Activated effector memory CD4-positive, alpha-beta T cell treated with Interleukin-2 at 50 U/mL for 16 hours (primary cell): ENCODE measurements at regions not wholly inside any gene's neighbourhood (a gene's known extent, or its start where the extent isn't known, plus 50 kb on each side); places are given as distances from the start of the nearest gene placed in this dataset.

ENCODE experiments used
- DNase-seq: peaks from one replicate; pipeline ENCODE4 v3.0.0-alpha.2; 2020

DNA sequence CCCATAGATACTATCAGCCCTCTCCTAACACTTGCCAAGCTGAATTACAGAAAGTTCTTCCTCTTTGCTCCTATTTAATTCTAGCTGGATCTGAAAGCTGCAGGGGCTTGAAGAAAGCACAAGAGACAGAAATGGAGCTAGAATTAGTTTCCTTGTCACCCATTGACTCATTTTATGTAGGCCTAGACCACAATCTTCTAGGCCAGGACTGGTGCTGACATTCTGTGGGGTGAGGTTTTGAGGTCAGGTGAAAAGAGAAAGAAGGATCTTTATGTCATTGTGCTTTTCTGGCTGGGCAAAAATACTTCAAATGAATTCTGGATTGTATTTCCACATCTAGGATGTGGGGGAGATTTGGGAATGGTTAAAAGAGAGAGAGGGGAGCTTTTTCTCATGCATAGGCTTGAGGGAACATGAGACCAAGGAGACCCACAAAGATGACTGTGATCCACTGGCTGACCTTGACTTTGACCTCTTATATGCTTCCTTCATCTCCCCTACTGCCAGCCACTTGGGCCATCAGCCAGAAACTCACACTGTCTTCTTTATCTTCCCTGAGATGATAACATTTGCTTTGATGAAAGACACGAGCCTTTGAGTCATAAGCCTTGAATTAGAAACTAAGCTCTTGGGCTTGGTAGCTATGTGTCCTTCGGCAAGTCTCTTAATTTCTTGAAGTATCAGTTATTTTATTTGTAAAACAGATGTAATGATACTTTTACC, 274.9 kb upstream of the CADM1 start:
- no peak for DNase-seq

DNA sequence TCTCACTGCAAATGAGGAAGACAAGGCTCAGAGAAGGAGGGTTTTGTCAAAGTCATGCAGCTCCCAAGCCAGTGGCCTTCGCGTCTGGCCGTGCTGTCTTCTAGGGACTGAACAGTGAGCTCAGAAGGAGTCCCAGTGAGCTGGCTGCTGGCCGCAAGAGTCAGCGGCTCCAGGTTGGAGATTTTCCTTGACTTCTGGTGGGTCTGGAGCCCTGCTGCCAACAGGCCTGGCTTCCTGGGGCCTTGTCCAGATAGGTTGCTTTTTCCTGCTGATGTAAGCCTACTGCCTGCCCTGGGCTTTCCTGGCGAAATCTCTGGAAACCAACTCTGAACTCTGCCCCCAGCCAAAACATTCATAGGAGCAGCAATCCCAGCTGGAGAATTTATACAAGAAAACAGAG, 272.7 kb upstream of the CADM1 start:
- DNase-seq = no peak

DNA sequence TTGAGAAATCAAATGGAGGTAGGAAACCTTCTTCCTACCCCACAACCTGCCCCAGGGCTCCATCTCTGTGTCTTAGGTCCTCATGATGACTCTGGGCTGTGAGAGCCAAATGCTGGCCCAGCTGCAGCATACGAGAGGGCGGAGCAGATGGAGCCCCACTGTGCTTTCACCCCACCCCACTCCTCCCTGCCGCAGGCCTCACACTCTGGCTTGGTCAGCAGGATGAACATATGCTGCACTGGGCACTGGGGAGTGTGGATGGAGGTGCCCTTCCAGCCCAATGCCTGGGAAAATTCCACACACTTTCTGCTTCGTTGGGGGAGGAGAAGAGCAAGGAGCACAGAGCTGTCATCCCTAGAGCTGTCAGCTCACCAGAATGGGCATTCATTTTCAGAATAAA, 271.6 kb upstream of the CADM1 start:
- DNase-seq = no peak

DNA sequence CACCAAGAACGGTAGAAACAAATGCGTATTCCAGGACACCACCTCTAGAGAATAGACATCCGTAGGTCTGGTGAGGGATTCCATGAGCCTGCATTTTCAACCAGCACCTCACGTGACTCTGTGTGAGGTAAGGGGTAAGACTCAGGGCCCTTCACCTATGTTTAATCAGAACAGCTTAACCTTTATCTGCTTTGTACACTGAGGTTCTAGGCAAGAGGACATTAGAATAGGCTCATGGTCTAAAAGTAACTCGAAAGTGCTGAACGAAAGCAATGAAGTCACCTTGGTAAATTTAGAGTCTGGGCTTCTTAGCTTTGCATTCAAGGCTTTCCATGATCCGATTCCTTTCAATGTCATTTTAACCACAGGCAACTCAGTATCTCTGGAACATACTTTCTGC, 270.5 kb upstream of the CADM1 start:
- no peak for DNase-seq

DNA sequence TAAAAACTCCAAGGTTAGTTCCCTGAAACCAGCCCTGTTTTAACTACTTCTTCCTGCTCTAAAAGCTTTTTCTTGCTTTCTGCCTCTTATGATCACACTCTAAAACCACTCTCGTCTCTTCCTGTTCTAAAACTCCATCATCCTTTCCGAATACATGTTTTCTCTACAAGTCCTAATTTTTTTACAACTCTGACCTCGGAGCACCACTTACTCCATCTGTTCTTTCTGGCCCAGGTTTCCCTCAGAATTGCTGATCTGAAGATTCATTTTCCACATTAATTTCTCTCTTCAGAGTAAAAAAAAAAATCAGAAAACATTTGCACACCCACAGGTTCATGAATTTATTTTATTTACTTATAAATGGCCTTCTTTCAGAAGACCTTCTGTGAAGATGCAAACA, 265.7 kb upstream of the CADM1 start:
- no peak for DNase-seq

DNA sequence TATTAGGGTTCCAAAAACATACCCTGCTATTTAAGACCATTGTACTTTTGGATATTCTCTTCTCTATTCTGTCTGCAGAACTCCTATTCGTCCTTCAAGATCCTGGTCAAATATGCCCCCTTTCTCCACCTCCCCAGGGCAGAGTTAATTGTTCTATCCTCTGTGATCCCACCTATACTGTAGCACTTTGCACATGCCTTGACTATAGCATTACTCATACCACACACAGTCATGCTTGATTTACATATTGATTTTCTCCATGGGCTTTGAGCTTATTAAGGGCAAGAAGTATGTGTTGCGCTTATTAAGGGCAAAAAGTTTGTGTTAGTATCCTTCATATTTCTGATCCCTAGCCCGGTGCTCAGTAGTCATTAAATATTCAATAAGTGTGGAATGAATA, 263.7 kb upstream of the CADM1 start:
- no peak for DNase-seq

DNA sequence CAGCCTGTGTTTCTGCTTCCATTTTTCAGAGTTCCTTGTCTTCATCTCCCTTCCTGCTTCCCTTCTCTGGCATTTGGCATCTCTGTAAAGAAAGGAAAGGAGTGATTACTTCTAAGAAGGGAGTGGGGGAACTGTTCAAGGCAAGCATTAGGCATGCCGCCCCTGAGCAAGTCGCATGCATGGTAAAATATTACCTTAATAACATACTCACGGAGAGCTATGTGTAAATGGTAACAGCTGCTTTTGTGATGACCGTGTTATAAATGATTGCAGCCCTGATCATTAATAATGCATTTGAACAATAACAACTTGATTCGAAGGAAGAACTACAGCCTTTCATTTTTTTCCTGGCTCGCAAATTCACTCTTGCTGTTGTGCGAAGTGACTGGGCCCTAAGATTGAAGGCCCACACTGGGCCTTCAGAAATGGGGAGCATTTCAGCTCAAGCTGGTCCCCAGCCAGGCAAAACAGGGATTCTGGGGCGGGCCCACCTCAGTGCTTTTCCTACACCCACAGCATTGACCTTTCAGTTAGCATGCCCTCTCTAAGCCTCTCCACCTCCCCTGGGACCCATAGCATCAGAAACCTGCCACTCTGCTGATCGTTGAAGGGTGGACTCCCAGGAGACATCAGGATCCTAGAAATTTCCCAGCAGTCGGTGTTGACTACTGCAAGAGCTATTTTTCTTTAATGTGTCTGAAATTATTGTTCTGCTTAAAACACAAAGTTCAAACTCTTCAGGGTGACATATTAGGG, 263.0 kb upstream of the CADM1 start:
- no peak for DNase-seq

DNA sequence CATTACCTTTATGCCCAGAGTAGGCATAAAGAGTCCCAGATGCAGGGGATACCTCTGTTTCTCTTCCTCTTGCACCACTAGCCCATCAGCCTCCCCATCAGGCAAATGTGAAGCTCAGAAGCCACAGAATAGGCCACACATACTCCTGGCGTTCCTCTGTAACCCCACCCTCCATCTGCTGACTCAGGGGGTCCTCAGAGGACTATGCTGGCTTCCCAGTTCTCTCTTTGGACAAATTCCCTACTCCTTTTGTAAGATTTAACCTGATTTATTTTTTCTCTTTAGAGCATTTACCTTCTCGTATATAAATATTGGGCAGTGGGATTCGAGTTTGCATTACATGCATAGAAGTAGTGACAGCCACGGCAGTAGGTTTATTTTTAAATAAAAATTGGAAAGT, 262.3 kb upstream of the CADM1 start:
- no peak for DNase-seq

DNA sequence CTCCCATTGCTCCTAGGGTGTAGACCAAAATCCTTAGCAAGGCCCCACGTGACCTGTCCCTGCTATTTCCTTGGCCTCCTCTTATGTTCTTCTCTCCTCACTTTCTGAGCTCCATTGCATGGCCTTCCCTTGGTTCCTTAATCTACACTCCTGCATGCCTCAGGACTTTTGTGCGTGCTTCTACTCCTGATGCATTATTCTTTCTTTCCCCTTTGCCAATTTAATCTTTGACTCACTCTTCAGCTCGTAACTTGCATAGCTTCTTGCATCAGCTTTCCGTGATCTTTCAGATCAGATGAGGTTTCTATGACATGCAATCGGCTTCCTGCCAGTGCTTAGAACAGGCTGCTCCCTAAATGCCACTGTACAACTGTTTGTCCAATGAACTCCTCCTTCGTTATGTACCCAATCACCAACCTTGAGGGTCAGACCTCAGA, 261.6 kb upstream of the CADM1 start:
- no peak for DNase-seq

DNA sequence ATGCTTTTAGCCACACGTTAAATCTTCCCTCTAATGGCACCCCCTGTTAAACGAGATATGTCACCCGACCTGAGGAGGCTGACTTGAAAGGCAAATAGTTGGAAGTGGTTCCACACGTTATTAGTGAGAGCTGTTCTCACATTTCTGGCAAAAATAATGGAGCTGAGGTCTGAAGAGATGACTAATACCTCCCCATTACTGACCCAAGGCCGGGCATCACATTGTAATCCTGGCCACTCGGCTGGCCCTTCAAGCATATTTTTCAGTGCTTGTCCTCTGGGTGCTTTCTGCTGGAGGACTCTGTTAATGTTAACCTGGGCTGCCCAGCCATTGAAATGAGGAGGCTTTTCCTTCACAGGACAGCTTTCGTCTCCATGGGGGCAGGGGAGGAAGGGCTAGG, 260.0 kb upstream of the CADM1 start:
- DNase-seq = no peak

DNA sequence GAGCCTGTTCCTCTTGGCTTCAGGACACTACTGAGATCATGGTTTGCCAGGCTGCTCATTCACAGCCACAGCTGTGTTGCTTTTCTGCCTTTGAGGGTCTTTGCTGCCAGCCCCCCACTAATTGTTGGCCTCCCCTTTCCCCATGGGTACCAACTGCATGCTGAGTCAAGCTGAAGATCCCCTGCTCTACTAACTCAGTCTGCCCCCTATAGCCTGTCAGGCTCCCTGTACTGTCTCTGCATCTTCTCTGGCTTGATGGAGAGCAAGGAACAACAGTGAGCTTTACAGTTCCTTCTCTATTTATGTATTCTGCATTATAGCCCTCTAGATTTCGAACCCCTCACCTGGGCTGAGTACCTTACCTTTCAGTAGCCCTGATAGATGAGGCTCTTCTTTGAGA, 257.6 kb upstream of the CADM1 start:
- DNase-seq = no peak

DNA sequence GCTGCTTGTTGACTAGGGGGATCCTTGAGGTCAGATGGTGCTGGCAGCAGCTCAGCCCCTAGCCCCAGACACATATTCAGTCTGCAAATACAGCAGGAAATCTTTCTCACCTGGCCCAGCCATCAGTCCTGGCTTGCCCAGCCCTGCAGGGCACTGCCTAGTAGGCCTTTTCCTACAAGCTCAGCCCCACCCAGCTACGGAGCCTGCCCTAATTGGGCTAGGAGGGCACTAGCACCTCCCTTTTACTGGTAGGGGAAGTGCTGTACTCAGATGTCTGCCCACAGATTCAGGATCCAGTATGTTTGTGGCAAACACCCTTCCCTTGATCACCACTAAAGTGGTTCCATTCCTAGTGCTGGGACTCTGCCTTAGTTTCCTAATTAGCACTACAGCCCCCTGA, 257.1 kb upstream of the CADM1 start:
- no peak for DNase-seq

DNA sequence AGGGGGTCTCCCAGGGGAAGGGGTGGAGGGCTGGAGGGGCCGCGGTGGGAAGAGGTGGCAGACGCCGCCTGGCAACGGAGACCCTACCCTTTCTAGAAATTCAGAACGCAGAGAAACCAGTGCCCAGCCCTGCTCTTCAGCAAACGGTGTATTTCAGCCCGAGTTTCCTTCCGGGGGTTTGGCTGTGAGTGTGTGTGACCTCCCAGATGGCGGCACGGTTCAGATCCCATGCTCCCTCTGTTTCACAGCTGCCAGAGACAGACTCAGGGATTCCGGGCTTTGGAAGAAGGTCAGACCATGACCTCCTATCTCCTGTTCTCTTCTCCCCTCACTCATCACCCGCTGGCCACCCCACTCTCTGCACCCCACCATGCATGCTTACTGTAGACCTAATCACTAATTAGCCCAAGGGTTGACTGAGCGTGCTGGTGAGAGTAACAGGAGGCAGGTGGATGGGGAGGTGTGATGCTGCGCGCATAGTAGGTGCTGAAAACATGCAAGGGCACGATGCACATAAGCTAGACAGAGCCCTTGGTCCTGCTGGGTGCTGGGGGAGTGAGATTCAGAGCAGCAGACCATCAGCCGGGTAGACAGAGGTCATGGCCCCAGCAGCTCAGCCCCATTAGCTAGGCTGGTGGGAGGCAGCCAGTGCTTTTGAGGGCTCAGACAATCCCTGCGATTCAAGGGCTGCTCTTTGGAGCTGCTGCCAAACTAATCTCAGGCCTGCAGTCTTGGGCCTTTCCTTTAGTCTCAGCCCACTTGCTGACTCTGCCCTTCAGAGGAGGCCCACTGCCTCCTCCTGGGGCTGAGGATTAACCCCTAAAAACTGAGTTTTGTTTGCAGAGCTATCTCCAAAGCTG, 256.5 kb upstream of the CADM1 start:
- no peak for DNase-seq

DNA sequence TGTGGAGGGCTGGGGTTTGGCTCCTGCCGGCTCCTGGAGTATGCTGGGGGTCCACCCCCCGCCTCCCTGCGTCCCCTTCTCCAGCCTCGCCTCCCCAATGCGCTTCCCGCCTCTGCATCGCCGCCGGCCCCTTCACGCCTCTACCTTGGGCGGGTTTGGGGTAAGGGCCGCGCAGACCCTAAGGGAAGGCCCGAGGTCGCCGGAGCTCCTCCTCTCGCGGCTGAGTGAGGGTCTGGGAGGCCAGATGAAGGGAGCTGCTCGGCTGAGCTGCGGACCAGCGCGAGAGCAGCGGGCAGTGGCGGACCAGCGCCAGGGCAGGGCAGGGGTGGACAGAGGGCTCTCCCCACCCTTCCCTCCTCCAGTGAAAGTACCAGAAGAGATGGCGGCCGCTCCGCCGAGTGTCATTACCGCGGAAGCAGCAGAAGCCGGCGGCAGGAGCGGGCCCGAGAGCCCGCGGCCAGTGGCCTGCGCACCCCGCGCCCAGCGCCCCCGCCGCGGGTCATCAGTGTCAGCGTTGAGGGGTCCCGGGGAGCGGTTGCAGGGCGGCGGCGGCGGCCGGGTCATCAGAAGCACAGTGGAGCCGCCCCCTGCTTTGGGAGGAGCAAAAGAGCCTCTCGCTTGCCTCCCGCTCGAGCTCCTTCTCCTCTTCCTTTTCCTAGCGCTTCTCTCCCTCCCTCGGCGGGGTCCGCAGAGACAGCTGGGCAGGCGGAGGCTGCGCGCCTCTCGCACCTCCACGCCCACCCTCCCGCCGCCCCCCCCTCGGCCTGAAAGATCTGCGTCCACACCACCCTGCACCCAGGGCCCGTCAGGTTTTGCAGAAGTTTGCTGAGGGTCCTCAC, 255.6 kb upstream of the CADM1 start:
- no peak for DNase-seq

DNA sequence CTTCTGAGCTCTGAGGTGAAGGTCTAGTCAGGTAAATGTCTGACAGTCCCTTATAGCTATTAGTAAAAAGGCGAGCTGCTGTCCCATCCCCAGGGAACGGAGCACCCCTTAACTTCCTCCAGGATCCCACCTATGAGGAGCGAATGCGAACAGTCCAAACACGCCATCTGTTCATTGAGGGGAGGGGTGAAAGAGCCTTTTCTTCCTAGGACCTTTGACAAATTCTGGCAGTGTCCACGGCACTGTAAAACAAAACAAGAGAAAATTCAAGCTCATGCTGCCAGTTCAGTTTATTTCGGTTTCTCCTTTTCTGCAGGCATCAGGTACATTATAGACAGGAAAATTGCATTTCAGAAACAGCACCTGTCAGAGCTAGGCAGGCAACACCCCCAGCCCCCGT, 253.8 kb upstream of the CADM1 start:
- DNase-seq = no peak

DNA sequence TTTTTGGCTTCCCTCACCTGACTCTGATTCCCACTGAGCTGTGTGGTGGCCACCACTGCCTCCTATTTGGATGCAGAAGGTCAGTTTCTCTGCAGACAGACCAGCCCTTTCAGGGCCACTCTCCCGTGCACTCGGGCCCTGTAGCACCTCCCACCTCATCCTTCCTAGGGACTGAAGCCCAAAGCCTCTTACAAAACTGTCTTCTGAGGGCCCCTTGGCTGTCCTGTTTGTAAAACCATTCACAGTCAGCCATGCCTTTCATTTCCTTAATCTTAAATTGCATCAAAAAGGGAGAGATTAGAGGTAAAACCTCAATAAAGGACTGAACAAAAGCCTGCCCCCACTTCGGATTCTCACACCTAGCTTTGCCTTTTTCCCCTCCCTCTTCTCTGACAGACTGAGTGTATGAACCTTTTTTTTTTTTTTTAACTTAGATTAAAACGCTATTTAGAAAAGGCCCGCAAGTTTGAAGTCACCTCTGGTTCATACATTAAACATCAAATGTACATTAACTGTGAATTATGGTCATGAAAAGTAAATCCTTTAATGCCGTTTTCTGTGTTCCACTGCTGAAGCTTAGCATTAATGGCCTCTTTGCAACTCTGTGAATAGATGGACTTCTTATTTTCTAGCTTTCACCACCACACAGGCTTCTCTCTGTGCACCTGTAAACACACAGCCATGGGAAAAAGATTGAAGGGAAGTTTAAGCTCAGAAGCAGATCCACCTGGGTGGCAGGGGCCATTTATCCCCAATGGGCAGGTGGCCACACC, 247.2 kb upstream of the CADM1 start:
- no peak for DNase-seq

DNA sequence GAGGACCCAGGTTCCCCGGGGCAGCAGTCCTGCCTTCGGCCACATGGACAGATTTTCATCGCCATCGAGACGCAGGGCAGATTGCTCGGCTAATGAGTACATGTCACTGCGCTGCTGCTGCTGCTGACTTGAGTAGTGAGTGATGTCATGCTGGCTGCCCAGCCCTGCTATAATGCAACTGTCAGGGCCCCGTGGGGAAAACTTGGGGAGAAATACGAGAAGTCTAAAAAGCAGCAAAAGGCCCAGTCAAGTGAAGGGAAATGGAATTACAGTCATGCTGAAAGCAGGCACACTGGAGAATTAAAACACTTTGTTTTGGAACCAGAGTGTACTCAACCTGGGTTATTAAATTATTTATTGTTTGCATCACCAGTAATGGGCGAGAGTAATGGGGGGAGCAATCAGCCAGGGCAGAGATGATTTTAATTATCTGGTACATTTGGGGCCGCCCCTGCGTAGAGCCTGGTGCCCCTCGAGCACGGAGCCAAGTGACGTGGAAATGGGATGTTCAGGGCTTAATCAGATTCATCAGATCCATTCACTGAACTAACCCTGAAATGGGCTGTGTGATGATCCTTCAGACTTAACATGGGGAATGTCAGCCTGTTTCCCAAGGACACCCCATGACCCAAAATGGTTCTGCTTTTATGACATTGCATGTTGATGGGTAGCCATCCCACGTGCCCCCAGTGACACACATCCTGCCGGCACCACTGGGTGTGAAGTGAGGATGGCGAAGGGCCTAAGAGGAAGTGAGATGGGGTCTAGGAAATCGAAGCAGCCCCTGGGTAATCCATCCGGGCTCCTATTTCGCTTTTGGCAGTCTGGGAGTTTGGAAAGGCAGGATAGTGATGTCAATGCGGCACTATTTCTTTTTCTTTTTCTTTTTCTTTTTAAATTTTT, 241.6 kb upstream of the CADM1 start:
- DNase-seq = no peak

DNA sequence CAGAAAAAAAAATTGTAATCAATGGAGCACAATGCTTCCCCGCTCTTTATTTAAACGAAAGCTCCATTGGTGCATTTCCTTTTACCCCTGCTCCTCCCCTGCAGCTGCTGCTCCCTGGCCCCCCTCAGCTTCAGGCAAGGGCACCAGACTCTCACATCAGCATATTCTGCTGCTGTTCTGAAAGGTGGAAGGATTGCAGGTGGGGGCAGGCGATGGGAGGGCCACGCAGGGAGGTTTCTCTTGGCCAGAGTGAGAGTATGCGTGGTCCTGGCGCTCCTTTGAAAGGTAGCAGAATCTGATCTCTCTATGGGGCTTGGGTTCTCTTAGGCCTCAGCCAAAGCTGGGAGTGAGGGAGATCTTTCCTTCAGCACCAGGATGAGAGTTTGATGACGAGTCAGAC, 240.9 kb upstream of the CADM1 start:
- no peak for DNase-seq

DNA sequence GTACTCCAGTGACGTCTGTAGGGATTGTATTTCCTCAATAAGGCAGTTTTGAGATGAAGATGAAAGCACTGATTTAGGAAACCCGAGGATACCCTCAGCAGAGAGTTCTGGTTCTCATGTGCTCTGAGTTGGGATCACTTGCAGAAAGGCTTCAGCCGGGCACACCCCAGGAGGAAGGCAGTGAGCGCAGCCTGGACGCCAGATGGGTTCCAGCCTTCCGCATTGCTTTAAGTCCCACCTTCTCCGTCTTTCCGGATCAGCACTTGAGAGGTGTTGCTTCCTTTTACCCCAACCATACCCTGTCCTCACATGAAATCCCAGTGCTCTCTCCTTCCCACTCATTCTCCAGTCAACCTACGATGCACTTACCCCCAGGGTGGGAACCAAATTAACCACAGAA, 239.5 kb upstream of the CADM1 start:
- DNase-seq = no peak

DNA sequence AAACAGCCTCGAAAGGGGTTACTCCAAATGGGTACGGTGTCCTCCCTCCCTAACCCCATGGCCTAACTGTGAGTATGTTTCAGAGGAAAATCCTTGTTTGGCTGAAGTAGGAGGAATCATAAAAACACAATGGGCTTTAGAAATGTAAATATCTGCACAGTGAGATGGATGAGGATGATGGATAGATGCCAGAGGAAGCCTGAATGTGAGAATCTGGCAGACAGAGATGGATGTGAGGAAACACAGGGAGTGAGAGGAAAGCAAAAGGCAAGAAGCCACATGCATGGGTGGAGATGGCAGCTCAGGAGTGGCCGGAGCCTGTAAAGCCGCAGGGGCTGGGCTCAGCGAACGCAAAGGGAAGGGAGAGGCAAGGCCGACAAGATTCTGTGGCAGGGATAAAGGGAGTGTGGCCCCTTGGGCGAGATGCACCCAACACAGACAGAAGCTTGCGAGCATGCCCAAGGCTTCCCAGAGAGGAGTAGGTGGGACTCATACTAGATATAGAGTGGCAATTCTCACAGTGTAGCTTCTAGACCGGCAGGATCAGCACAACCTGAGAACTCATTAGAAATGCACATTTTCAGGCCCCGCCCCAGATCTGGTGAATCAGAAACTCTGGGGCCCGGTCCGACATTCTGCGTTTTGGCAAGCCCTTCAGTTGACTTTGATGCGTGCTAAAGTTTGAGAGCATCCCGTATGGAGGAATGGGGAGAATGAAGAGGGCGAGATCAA, 237.3 kb upstream of the CADM1 start:
- DNase-seq = no peak
